SH-SY5Y (cell line): ENCODE measurements at regions not wholly inside any gene's neighbourhood (a gene's known extent, or its start where the extent isn't known, plus 50 kb on each side); places are given as distances from the start of the nearest gene placed in this dataset.

Experiments
- GATA2 ChIP-seq: IDR thresholded peaks from 2 replicates; pipeline ENCODE4 v1.6.1; 2011; ENCODE audit warnings: mild to moderate bottlenecking, low read depth, low read length
- GATA3 ChIP-seq: IDR thresholded peaks from 2 replicates; pipeline ENCODE4 v1.6.1; 2011; ENCODE audit warnings: low read depth, mild to moderate bottlenecking, low read length, moderate library complexity

DNA sequence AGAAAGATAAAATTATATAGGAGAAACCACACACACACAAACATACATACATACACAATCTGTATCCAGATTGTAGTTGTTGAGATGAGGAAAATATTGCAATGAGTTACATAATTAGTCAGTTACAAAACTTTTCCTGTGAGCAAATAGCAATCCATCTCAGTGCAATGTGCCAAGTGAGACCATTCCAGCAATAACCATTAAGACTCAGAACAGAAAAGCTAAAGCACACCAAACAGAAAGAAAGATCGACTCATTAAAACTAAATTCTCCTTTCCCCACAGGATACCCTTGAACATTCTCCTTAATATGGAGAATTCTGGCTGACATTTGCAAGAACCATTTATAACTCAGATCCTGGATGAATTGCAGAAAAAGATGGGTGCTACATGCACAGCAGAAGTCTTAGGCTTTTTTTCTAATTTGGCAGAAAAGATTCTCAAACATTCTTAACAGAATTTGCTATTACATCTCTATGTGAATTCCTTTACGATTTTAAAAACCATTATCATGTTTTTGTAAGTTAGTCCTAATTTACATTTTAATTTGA, 1341.2 kb upstream of the SPRY2 start:
- TF ChIP-seq GATA2 (no peak), GATA3 (no peak)
